ENCODE measurements at regions not wholly inside any gene's neighbourhood (a gene's known extent, or its start where the extent isn't known, plus 50 kb on each side); places are given as distances from the start of the nearest gene placed in this dataset.

GRCh38 chr11:15825976-15826650, 530.2 kb downstream of the SOX6 start:
- TF ChIP-seq POLR2AphosphoS5 (IDR thresholded peaks at IDR 0.05; ENCODE audit: low read depth, low read length): no peak
- no peak for TF ChIP-seq FOXP2 (optimal IDR thresholded peaks at IDR 0.05; ENCODE audit: borderline replicate concordance, extremely low read depth, extremely low read length, insufficient read depth)

DNA sequence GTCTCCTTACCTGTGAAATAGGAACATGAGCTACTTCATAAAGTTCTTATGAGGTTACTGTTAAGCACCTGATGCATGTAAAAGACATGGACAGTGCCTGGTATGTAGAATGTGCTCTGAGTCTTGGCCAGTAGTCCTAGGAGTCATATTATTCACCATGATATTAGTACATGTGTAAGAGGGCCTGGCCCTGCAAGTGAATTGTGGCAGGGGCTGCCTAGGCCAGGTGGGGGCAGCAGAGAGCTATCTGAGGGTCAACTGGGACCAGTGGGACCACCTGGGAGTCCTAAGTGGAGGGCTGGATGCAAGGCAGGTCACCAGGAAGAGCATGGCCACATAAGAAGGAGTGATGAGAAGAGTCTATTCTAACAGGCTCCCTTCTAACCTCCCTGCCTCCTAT, 529.5 kb downstream of the SOX6 start:
- TF ChIP-seq, protein P1, sequence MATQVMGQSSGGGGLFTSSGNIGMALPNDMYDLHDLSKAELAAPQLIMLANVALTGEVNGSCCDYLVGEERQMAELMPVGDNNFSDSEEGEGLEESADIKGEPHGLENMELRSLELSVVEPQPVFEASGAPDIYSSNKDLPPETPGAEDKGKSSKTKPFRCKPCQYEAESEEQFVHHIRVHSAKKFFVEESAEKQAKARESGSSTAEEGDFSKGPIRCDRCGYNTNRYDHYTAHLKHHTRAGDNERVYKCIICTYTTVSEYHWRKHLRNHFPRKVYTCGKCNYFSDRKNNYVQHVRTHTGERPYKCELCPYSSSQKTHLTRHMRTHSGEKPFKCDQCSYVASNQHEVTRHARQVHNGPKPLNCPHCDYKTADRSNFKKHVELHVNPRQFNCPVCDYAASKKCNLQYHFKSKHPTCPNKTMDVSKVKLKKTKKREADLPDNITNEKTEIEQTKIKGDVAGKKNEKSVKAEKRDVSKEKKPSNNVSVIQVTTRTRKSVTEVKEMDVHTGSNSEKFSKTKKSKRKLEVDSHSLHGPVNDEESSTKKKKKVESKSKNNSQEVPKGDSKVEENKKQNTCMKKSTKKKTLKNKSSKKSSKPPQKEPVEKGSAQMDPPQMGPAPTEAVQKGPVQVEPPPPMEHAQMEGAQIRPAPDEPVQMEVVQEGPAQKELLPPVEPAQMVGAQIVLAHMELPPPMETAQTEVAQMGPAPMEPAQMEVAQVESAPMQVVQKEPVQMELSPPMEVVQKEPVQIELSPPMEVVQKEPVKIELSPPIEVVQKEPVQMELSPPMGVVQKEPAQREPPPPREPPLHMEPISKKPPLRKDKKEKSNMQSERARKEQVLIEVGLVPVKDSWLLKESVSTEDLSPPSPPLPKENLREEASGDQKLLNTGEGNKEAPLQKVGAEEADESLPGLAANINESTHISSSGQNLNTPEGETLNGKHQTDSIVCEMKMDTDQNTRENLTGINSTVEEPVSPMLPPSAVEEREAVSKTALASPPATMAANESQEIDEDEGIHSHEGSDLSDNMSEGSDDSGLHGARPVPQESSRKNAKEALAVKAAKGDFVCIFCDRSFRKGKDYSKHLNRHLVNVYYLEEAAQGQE (IDR thresholded peaks at IDR 0.05; ENCODE audit: insufficient read depth in 1 of 2, low read depth in 2 of 2, low read length in 2 of 2): no peak
- TF ChIP-seq SIN3A (IDR thresholded peaks at IDR 0.05; ENCODE audit: borderline replicate concordance, insufficient read depth, low read length): no peak
- no peak for TF ChIP-seq FOXP2 (optimal IDR thresholded peaks at IDR 0.05; ENCODE audit: borderline replicate concordance, extremely low read depth, extremely low read length, insufficient read depth)
- TF ChIP-seq POLR2AphosphoS5 (IDR thresholded peaks at IDR 0.05; ENCODE audit: low read depth, low read length): no peak
- TF ChIP-seq TAF1 (IDR thresholded peaks at IDR 0.05; ENCODE audit: borderline replicate concordance, insufficient read depth, low read length): no peak

DNA sequence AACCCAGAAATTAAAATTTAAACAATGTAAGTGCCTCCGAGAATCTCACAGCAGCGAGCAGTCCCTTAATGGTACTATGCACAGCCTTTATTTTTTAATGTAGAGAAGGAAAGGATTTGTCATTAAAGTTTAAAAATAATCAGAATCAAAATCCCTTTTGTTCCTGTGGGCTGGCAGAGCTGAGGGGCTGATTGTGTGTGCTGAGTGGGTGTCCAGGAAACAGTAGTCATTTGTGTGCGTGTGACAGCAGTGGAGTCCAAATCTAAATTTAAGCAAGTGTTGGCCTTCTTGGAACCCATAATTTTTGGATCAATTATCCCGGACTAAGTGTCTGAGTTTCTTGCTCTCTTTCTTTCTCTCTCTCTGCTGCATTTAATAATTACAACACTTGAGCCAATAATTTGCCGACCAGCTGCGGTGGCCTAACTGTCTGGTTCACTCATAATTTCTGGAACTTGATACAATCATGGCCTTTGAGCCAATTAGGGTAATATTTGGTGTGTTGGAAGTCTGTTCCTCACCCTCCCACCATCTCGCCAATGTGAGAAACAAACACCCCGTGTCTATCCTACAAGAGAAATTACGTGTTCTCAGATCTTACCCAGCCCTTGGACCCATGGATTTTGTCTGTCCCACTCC, 528.0 kb downstream of the SOX6 start:
- TF ChIP-seq SIN3A (IDR thresholded peaks at IDR 0.05; ENCODE audit: borderline replicate concordance, insufficient read depth, low read length): no peak
- no peak for TF ChIP-seq FOXP2 (optimal IDR thresholded peaks at IDR 0.05; ENCODE audit: borderline replicate concordance, extremely low read depth, extremely low read length, insufficient read depth)
- TF ChIP-seq, protein P1 (IDR thresholded peaks at IDR 0.05; ENCODE audit: insufficient read depth in 1 of 2, low read depth in 2 of 2, low read length in 2 of 2): no peak
- TF ChIP-seq TAF1 (IDR thresholded peaks at IDR 0.05; ENCODE audit: borderline replicate concordance, insufficient read depth, low read length): no peak
- no peak for TF ChIP-seq POLR2AphosphoS5 (IDR thresholded peaks at IDR 0.05; ENCODE audit: low read depth, low read length)

DNA sequence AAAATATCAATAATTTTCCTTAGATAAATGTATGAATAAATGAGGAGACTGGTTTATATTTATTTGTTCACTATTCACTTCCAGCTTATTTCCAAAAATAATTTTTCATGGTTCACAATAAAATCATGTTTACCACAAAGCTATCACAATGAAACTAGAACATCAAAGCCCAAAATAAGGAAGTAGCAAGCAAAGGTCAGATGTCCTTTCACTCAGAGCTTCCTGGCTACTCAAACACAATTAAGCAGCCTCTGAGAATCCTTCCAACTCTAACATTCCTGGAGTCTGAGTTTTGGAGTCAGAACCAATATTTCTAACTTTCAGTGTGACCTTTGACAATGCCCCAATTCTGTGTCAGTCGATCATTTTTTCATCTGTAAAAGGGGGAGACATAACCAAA, 527.0 kb downstream of the SOX6 start:
- TF ChIP-seq SIN3A (IDR thresholded peaks at IDR 0.05; ENCODE audit: borderline replicate concordance, insufficient read depth, low read length): no peak
- TF ChIP-seq FOXP2 (optimal IDR thresholded peaks at IDR 0.05; ENCODE audit: borderline replicate concordance, extremely low read depth, extremely low read length, insufficient read depth): no peak
- no peak for TF ChIP-seq TAF1 (IDR thresholded peaks at IDR 0.05; ENCODE audit: borderline replicate concordance, insufficient read depth, low read length)
- TF ChIP-seq, protein P1 (IDR thresholded peaks at IDR 0.05; ENCODE audit: insufficient read depth in 1 of 2, low read depth in 2 of 2, low read length in 2 of 2): no peak
- no peak for TF ChIP-seq POLR2AphosphoS5 (IDR thresholded peaks at IDR 0.05; ENCODE audit: low read depth, low read length)

DNA sequence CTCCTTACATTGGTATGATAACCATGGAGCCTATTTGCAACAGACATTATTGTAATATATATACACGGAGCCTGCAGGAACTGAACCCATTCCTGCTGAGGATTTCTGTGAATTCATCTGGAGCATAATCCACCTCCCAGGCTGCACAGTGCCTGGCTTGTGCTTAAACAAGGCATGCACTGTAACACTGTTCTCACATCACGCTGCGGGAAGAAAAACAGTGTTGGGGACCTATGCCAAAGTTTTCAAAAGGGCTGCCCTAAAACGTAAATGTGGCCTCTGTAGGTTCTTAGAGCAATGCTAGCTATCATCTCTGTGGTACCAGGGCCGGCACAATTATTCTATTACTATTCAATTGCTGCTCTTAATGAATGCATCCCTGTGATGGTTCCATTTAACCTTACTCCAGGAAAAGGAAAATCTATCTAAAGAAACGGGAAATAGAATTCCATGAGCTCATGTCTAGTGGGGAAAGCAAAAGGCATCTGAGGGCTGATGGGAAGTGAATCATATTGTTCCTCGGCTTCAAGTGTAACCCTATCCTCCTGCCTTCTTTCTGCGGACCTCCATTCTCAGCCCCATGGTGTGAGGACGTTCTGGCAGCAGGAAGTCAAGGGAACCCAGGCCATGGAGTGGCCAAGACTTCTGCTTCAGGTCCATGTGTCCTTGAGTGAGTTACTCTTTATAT, 525.5 kb downstream of the SOX6 start:
- TF ChIP-seq, protein P1 (IDR thresholded peaks at IDR 0.05; ENCODE audit: insufficient read depth in 1 of 2, low read depth in 2 of 2, low read length in 2 of 2): no peak
- TF ChIP-seq SIN3A (IDR thresholded peaks at IDR 0.05; ENCODE audit: borderline replicate concordance, insufficient read depth, low read length): no peak
